Right lobe of liver (tissue), 6 donors: ENCODE measurements at regions not wholly inside any gene's neighbourhood (a gene's known extent, or its start where the extent isn't known, plus 50 kb on each side); places are given as distances from the start of the nearest gene placed in this dataset.
A peak's percentile ranks its signal among the peaks of the same experiment; 100 is the strongest.

Experiments used
- ATAC-seq, 4 donors: fragments of 200-7000 bp; cut with Tn5 transposase; one replicate each; pipeline ENCODE4 v1.9.1; 2020; ENCODE audit warnings: mild to moderate bottlenecking in 4 of 4, moderate library complexity in 4 of 4
- DNase-seq, 3 donors: peaks; one replicate each; pipeline ENCODE4 v3.0.0-alpha.2; 2020
- H3K27ac ChIP-seq, 3 donors: fragments of 200-600 bp; one replicate each; pipeline ENCODE4 v1.8.0; 2022
- H3K27me3 ChIP-seq, 2 donors: fragments of 200-600 bp; one replicate each; pipeline ENCODE4 v1.8.0; 2022
- H3K36me3 ChIP-seq, 4 donors: fragments of 200-600 bp; sonication (generic) in 1 of 4; one replicate each; pipeline versions ENCODE4 v1.5.1 to v1.8.0; 2017 to 2022; ENCODE audit warnings: control low read depth in 1 of 4
- H3K4me1 ChIP-seq, 4 donors: fragments of 200-600 bp; sonication (generic) in 1 of 4; one replicate each; pipeline versions ENCODE4 v1.5.1 to v1.8.0; 2017 to 2022; ENCODE audit warnings: control low read depth in 1 of 4
- H3K4me3 ChIP-seq, 3 donors: fragments of 200-600 bp; one replicate each; pipeline ENCODE4 v1.8.0; 2022
- H3K9me3 ChIP-seq, 4 donors: fragments of 200-600 bp; sonication (generic) in 1 of 4; one replicate each; pipeline versions ENCODE4 v1.5.1 to v1.8.0; 2017 to 2022; ENCODE audit warnings: control low read depth in 1 of 4
- POLR2A ChIP-seq: fragments of 450-650 bp; IDR thresholded peaks from one replicate; pipeline ENCODE4 v1.6.1; 2017; ENCODE audit warnings: antibody characterized with exemption, mild to moderate bottlenecking
- WGBS: methylation state at CpG from one replicate; pipeline ENCODE4 v1.1.6; 2018; ENCODE audit warnings: low coverage, low lambda C conversion rate; ENCODE audit not compliant: insufficient coverage; ENCODE audit errors: missing lambda C conversion rate; 5-methylcytosine and 5-hydroxymethylcytosine counted together
- intact Hi-C, 2 donors: fragments of 100-400 bp; cut with DNase I; formaldehyde crosslinking; loops; one replicate each; pipeline versions ENCODE4 v1.11.2 to v1.14.1; 2022
- TF ChIP-seq, protein P1 (sequence below), 4 donors: fragments of 200-600 bp in 3 of 4; fragments of 450-650 bp in 1 of 4; IDR thresholded peaks; one replicate each; pipeline versions ENCODE4 v1.5.1 to v1.8.0; 2016 to 2022; ENCODE audit warnings: antibody characterized with exemption in 4 of 4, mild to moderate bottlenecking in 2 of 4
- donor health status: DM: no; HTN: yes; CAD: no.
- donor health status: DM: no; HTN: no; CAD: no.
- donor health status: DM: no; HTN: no; CAD: no.
- donor health status: DM: no; HTN: yes; CAD: no.
- donor health status: DM: no; HTN: yes; CAD: no.

DNA sequence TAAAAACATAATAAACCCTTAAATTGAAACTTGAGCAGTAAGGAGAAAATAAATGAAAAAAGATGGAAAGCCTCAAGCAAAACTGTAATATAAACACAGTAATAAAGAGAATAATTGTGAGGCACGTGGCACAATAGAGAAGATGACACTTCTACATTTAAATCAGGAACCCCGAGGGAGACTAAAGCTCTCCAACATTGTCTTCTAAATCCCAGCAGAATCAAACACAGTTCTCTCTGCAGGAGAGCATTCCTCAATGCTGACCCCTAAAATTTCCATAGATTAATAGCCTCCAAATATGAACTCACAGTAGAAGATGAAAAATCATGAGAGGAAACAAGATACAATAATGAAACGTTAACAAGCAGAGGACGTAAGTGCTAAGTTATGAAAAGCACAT is 721.2 kb upstream of the COX7C start:
- H3K27me3 ChIP-seq: no peaks in the 10 kb centered on the region
- no peak for TF ChIP-seq POLR2A
- TF ChIP-seq, protein P1, sequence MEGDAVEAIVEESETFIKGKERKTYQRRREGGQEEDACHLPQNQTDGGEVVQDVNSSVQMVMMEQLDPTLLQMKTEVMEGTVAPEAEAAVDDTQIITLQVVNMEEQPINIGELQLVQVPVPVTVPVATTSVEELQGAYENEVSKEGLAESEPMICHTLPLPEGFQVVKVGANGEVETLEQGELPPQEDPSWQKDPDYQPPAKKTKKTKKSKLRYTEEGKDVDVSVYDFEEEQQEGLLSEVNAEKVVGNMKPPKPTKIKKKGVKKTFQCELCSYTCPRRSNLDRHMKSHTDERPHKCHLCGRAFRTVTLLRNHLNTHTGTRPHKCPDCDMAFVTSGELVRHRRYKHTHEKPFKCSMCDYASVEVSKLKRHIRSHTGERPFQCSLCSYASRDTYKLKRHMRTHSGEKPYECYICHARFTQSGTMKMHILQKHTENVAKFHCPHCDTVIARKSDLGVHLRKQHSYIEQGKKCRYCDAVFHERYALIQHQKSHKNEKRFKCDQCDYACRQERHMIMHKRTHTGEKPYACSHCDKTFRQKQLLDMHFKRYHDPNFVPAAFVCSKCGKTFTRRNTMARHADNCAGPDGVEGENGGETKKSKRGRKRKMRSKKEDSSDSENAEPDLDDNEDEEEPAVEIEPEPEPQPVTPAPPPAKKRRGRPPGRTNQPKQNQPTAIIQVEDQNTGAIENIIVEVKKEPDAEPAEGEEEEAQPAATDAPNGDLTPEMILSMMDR (IDR thresholded peaks at IDR 0.05): no peak
- intact Hi-C loops: no loop called here
- 10% methylated on average over 4 of the region's 4 CpGs for WGBS
- H3K27ac ChIP-seq: no peak overlapping the region
- no peak for ATAC-seq
- H3K36me3 ChIP-seq: no peaks in the 10 kb centered on the region
- no peaks in the 10 kb centered on the region for H3K4me1 ChIP-seq
- H3K4me3 ChIP-seq: no peak overlapping the region
- no peak for DNase-seq
- no peaks in the 10 kb centered on the region for H3K9me3 ChIP-seq

DNA sequence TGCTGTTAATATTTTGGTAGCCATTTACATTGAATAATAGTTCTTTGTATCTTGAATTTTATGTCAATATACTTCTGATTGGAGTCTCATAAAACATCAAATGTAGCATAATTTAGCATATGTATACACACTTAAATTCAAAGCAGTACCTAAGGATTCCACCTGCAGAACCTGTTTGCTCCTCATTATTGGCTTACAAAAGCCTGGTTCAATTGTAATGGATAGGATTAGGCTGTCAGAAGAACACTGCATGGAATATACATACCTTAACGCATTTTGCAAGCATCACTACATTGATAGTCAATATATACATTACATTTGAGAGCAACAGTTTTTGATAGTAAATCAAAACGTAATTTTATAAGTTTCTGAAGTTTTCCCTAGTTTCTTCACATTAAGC is 711.3 kb upstream of the COX7C start:
- Histone ChIP-seq H3K27ac (no peak overlapping the region), H3K4me3 (no peak overlapping the region), H3K36me3 (no peaks in the 10 kb centered on the region), H3K9me3 (no peaks in the 10 kb centered on the region), H3K4me1 (no peaks in the 10 kb centered on the region), H3K27me3 (no peaks in the 10 kb centered on the region)
- ATAC-seq: no peak
- 23% methylated on average over 2 of the region's 2 CpGs for WGBS
- intact Hi-C loops: no loop called here
- DNase-seq: no peak
- no peak for TF ChIP-seq POLR2A
- TF ChIP-seq, protein P1 (IDR thresholded peaks at IDR 0.05): no peak

DNA sequence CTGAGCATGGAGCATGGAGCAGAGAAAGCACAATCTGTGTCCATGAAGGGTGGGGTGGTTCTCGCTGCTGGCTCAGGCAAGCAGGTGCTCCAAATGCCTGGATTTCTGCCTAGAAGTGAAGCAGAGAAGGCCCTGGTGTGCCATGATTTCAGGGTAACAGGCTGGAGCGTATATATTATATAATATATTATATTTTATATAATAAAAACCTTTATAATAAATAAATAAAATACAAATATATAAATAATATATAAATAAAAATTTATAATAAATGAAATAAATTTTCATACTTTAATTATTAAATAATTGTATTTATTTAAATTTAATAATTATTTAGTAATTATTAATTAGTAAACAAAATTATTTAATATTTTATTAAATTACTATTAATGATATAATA is 707.4 kb upstream of the COX7C start:
- Histone ChIP-seq H3K27me3 (no peaks in the 10 kb centered on the region), H3K9me3 (no peaks in the 10 kb centered on the region), H3K4me3 (no peak overlapping the region), H3K4me1 (no peaks in the 10 kb centered on the region), H3K27ac (no peak overlapping the region), H3K36me3 (no peaks in the 10 kb centered on the region)
- no peak for TF ChIP-seq POLR2A
- TF ChIP-seq, protein P1 (IDR thresholded peaks at IDR 0.05): no peak
- 100% methylated on average over 2 of the region's 2 CpGs for WGBS
- ATAC-seq: no peak
- intact Hi-C loops: no loop called here
- no peak for DNase-seq

DNA sequence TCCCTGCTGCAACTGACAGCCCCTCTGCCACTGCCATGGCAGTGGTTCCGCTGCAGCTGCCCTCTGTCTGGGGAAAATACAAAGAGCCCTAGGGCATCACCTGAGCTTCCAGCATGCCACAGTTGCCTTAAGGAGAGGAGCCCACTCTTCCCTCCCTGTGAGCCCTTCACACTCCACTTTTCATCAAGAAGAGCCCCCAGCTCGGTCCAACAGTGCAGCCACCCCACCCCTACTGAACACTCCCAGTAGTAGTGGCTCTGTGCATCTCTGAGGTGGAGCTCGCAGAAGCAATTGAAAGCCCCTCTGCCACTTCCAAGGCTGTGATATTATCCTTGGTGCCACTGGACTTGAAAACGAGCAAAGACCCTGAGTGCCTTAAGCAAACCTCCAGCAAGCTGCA is 696.8 kb upstream of the COX7C start:
- H3K9me3 ChIP-seq: no peaks in the 10 kb centered on the region
- H3K4me1 ChIP-seq: no peaks in the 10 kb centered on the region
- no peaks in the 10 kb centered on the region for H3K27me3 ChIP-seq
- H3K36me3 ChIP-seq: no peaks in the 10 kb centered on the region
- H3K27ac ChIP-seq: no peak overlapping the region
- intact Hi-C loops: no loop called here
- no peak overlapping the region for H3K4me3 ChIP-seq
- ATAC-seq (no peak), DNase-seq (no peak)
- no peak for TF ChIP-seq POLR2A
- TF ChIP-seq, protein P1 (IDR thresholded peaks at IDR 0.05): no peak
- WGBS: 53% methylated on average over 2 of the region's 4 CpGs

DNA sequence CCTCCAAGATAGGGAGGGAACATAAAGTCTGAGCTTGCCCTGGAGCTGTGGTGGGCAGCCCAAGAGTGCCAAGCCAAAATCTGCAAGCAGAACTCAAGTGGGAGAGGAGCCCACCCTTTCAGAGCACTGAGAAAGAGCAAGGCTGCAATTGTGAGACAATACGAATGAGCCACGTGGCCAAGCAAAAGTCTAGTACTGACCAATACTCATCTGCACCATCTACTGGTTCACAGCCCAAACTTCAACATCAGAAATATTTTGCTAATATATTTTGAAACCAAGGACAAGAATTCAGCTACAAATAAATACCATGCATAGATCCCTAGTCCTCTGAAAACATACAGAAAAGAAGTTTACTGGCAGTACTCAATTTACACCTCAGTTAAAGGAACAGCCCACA is 696.2 kb upstream of the COX7C start:
- ATAC-seq (peak in 1 of 4 donors; percentile 30), DNase-seq (no peak)
- 4% methylated on average over 2 of the region's 2 CpGs for WGBS
- Histone ChIP-seq H3K27ac (no peak overlapping the region), H3K9me3 (no peaks in the 10 kb centered on the region), H3K36me3 (no peaks in the 10 kb centered on the region), H3K4me3 (no peak overlapping the region), H3K27me3 (no peaks in the 10 kb centered on the region), H3K4me1 (no peaks in the 10 kb centered on the region)
- intact Hi-C loops: no loop called here
- TF ChIP-seq POLR2A: no peak
- TF ChIP-seq, protein P1 (IDR thresholded peaks at IDR 0.05): peak in 1 of 4 donors; percentile 13
